ENCODE measurements at regions not wholly inside any gene's neighbourhood (a gene's known extent, or its start where the extent isn't known, plus 50 kb on each side); places are given as distances from the start of the nearest gene placed in this dataset.

GRCh38 chr7:115087437-115087836 lies 165.5 kb downstream of the MDFIC start:
- no peak for TF ChIP-seq RARB (CRISPR knock-in tag; IDR thresholded peaks at IDR 0.05)
- no peak for TF ChIP-seq ZNF8 (CRISPR knock-in tag; IDR thresholded peaks at IDR 0.05)
- TF ChIP-seq ARNTL (CRISPR knock-in tag; IDR thresholded peaks at IDR 0.05; ENCODE audit: borderline replicate concordance, low read depth) = no peak
- TF ChIP-seq SNAI2 (CRISPR knock-in tag; IDR thresholded peaks at IDR 0.05) = no peak
- no peak for TF ChIP-seq ZFP3 (CRISPR knock-in tag; IDR thresholded peaks at IDR 0.05)
- no peak for TF ChIP-seq CREB5 (CRISPR knock-in tag; IDR thresholded peaks at IDR 0.05; ENCODE audit: low read depth)
- no peak for TF ChIP-seq POU6F1 (CRISPR knock-in tag; IDR thresholded peaks at IDR 0.05; ENCODE audit: borderline replicate concordance, low read depth)
- no peak for TF ChIP-seq ZFP30 (CRISPR knock-in tag; IDR thresholded peaks at IDR 0.05)
- TF ChIP-seq PPARA (CRISPR knock-in tag; IDR thresholded peaks at IDR 0.05; ENCODE audit: borderline replicate concordance) = no peak
- no peak for TF ChIP-seq ZNF565 (CRISPR knock-in tag; conservative IDR thresholded peaks at IDR 0.05; ENCODE audit: low read depth)
- no peak for TF ChIP-seq PATZ1 (CRISPR knock-in tag; IDR thresholded peaks at IDR 0.05; ENCODE audit: borderline replicate concordance)
- TF ChIP-seq CSDC2 (CRISPR knock-in tag; IDR thresholded peaks at IDR 0.05) = no peak
- no peak for TF ChIP-seq TSHZ2 (CRISPR knock-in tag; IDR thresholded peaks at IDR 0.05)
- no peak for TF ChIP-seq BACH2 (CRISPR knock-in tag; IDR thresholded peaks at IDR 0.05; ENCODE audit: borderline replicate concordance)

Measured in SK-N-SH treated with all-trans-retinoic acid at 6 μM for 48 hours (cell line).